ENCODE measurements at regions not wholly inside any gene's neighbourhood (a gene's known extent, or its start where the extent isn't known, plus 50 kb on each side); places are given as distances from the start of the nearest gene placed in this dataset.
"Not testable (repeated sequence)": the region's sequence is repeated elsewhere in the genome, so short reads cannot be mapped to it uniquely, and the experiment has no call there.

DNA sequence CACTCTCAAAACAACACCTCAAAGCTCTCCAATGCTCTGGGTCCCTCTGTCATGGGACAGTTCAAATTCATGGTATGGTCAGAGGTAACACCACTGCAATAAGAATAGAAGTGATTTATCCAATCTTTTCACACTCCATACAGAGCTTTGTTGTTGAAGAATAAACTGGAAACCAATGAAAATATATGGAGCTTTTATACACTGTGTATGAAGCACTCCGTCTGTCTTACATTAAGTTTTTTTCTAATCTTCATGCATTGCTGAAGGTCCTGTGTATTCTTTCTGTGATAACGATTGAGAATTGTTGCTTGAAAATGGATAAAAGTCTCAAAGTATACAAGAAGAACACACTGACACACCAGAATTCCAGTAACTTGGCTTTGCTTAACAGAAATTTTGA is 603.7 kb upstream of the LUZP2 start:
- DNase-seq = no peak

- no peak for DNase-seq
Observed at GRCh38 chr11:23897453-23898286, 599.2 kb upstream of the LUZP2 start.

- no peak for DNase-seq
Observed at GRCh38 chr11:23903044-23903704, 593.7 kb upstream of the LUZP2 start.

DNA sequence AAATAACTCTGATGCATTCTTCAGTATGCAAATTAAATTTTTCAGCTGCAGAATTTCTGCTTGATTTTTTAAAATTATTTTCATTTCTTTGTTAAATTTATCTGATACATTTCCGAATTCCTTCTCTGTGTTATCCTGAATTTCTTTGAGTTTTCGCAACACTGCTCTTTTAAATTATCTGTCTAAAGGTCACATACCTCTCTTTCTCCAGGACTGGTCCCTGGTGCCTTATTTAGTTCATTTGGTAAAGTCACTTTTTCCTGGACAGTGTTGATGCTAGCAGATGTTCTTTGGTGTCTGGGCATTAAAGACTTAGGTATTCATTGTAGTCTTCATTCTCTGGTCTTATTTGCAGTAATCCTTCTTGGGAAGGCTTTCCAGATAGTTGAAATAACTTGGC is 577.4 kb upstream of the LUZP2 start:
- no peak for DNase-seq

DNA sequence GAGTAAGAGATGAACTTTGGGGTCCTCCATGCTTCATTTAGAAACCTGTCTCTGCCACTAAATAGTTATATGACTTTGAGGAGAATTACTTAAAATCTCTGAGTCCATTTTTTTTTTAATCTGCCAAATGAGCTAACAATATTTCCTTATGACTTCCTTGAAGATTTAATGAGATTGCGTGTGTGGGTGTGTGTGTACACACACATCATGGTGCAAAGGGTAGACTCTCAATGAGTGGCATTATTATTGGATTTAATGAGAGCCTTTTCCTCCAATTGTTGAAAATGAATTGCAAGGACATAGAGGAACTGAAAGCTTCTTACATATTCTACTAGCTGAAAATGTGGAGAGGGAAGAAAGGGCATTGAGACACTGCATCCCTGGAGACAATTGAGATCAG is 573.5 kb upstream of the LUZP2 start:
- no peak for DNase-seq

DNA sequence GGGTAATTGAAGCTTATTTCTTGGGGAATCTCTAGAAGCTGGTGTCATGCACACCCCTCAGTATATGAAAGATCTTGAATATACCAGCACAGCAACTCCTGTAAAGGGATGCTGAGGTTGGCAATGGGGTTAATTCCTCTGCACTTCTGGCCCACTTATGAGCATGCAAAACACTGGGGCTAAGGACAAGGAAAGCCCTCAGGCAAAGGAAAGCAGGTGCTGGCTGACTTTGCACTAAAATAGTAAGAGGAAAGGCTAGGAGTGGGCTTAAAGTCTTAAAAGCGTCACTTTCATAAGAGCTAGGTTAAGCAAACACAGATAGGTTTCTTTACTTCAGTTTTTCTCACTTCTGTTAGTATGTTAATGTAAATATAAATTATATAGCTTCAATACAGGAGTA is 572.6 kb upstream of the LUZP2 start:
- no peak for DNase-seq

DNA sequence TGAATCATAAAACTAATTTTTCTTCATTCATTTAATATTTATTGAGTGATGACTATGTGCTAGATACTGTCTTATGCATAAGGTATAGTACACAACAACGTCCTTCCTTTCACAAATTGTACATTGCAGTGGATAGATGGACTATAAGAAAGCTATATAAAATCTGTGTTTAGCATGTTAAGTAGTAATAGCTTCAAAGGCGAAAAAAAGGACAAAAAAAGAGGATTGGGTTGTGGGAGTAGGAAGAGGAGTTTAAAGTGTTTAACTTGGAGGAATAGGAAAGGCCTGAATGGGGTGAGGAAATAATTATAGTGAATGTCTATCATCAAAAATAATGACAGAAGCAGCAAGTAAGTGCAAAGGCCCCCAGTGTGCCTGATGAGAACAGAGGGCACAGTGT is 565.4 kb upstream of the LUZP2 start:
- DNase-seq = no peak

DNA sequence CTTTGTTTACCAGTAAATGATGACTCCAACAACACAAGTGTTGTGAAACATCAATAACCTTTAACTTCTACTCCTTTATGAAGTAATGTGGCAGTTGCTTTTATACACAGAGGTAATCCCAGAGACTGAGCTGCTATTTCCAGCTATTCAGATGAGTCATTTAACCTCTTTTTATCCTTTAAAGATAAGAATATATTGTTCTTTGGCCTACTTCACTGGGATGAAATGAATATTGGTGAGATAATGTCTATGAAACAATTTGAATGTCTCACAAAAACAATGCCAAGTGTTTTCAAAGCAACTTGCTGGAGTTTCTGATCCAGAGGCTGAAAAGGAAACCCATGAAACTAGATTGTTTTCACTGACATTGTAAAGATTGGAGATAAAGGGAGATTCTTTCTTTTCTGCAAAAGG is 564.4 kb upstream of the LUZP2 start:
- no peak for DNase-seq

DNA sequence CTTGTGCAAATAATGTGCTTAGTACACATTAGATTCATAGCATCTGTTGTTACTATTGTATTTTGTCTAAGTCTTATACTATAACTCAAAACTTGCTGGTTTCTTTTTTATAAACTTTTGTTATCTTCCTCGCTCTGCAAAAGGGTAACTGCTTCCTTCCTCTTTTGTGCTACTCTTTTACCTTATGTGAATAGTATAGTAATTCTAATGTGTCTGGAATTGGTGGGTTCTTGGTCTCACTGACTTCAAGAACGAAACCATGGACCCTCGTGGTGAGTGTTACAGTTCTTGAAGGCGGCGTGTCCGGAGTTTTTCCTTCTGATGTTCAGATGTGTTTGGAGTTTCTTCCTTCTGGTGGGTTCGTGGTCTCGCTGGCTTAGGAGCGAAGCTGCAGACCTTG is 563.1 kb upstream of the LUZP2 start:
- no peak for DNase-seq

DNA sequence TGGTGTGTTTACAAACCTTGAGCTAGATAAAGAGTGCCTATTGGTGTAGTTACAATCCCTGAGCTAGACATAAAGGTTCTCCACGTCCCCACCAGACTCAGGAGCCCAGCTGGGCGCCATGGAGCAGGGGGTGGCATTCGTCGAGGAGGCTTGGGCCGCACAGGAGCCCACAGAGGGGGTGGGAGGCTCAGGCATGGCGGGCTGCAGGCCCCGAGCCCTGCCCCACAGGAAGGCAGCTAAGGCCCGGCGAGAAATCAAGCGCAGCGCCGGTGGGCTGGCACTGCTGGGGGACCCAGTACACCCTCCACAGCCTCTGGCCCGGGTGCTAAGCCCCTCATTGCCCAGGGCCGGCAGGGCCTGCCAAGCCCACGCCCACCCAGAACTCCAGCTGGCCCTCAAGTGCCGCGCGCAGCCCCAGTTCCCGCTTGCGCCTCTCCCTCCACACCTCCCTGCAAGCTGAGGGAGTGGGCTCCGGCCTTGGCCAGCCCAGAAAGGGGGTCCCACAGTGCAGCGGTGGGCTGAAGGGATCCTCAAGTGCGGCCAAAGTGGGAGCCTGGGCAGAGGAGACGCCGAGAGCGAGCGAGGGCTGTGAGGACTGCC is 562.1 kb upstream of the LUZP2 start:
- not testable (repeated sequence) for DNase-seq

GRCh38 chr11:23942117-23942815 is 554.6 kb upstream of the LUZP2 start:
- not testable (repeated sequence) for DNase-seq

DNA sequence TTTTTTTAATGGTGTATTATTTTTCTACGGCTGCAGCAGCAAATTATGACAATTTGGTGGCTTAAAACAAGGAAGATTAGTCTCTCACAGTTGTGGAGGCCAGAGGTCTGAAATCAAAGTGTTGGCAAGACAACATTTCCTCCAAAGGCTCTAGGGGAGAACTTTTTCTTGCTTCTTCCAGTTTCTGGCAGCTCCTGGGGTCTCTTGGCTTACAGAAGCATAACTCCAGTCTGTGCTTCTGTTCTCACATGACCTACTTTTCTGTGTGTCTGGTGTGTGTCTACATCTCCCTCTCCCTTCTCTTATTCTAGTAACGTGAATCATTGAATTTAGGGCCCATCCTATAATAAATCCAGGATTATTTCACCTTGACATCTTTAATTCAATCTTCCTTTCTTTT is 551.9 kb upstream of the LUZP2 start:
- no peak for DNase-seq

DNA sequence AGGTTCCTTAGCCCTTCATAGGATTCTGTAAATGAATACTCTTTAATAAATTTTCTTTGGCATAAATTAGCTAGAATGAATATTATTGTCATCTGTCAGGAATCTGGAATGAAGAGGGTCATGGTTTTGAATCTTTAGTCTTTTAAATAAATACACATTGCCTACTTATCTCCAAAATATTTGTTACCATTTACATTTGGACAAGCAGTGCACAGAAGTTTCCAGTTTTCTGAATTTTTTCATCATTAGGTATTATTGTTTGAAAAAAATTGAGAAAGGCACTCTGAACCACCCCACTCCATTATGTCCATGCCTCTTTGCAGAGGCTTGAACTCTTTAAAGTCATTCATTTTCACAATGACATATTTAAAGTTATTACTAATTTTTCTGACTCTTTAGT is 549.0 kb upstream of the LUZP2 start:
- no peak for DNase-seq

DNA sequence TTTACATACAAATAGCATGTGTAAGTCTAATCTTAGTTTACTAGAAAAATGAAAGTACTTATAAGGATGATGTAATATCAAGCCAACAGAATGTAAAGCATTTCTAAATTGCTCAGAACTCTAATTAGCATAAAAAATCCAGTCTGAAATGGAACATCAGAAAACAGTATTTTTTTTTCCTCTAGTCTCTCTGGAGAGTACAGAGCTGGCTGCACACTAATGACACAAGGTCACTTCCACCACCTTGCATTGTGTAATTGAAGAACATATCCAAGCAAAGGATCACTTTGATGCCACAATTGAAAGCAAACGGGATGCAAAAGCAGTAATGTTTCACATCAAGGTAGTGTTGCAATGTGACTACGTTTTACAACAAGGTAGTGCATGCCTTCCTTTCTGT is 548.0 kb upstream of the LUZP2 start:
- no peak for DNase-seq

DNA sequence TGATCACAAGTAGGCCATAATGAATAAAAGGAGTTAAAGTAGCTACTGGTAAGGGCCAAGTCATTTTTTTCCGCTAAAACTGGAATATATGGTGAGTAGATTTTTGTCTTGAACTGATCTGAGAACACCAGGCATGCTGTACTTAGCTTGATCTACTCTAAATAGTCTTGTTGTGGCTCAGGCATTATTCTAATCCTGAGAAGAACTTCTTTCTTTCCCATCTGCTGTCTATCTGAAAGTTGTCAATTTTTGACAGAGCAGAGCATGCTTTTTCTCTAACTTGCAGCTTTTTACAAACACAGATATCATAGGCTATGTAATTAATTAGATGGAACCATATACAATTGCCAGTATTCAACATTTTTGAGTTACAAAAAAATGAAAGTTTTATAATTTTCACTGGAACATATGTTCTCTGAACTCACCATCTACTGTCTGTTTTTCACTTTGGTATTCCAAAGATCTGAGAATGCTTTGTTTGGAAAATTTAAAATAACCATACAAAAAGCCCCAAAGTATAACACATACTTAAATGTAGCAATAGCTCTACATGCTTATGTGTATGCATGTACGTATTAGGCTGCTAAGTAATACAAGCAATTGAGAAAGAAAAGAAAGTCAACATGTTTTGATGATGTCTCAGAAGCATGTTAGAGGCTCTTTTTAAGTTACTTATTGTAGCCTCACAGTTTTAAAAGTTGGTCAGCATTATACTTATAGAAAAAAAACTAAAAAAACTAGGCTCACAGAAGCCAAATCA is 542.7 kb upstream of the LUZP2 start:
- DNase-seq = no peak

DNA sequence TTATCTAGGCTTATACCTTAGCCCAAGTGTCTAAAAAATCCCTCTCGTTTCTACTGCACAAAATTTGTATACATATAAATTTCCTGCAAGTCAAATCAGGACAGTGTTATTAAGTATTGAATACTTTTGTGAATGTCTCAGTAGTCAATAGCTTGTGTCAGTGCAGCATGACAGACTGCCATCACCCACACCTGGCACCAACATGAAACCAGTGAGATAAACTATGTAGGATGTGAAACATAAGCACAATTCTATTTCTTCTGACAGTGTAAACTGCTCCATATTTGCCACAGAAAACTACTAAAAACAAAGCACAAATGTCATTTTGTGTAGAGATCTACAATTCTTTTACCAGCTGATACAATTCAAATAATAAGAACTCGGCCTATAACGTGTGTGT is 542.1 kb upstream of the LUZP2 start:
- no peak for DNase-seq

- no peak for DNase-seq
Observed at GRCh38 chr11:23956586-23956985, 540.3 kb upstream of the LUZP2 start.

GRCh38 chr11:23957314-23957713 is 539.5 kb upstream of the LUZP2 start:
- DNase-seq = no peak

- no peak for DNase-seq
Observed at GRCh38 chr11:23959462-23959861, 537.4 kb upstream of the LUZP2 start.

- no peak for DNase-seq
Observed at GRCh38 chr11:23961503-23962338, 535.1 kb upstream of the LUZP2 start.

DNA sequence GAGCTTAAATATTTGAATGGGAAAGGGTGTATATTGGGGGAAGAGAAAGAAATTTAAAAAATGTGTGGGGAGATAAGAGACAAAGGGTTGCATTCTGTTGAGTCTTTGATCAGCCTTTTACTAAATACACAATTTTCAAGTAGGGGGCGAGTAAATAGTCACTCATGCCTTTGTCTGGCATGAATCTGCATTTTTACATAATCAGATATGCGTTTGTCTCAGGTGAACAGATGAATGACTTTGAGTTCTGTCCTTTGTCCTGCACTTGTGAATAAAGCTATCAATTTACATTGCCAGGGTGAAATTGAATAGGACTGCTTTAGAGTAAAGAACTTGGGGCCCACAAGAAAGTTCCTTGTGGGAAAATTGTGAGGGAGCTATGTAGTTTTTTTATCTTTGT is 523.6 kb upstream of the LUZP2 start:
- DNase-seq = no peak

DNA sequence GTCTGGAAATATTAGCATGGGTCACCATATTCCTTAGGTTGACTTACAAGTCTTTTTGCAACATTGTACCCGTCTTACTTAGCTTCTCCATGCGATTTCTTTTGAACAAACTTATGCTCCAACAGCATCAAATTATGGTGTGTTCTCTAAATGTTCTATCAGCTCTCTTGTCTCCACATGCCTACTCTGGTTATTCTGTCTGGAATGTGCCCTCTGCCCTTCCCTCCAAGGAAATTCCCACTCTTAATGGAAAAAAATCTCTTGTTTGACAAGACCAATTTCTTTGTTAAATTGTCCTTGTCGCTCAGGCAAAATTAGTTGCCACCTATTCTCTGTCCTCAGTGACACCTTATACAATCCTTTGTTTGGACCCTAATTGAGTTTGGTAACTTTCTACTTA is 522.8 kb upstream of the LUZP2 start:
- no peak for DNase-seq

Data from activated CD4-positive, alpha-beta T cell treated with anti-CD3 and anti-CD28 coated beads, Interleukin-2, Interleukin-6, amounts not matched to agents 100 ng/mL and 50 ng/mL, durations not matched to agents 16 hours and 8 hours (primary cell).